ENCODE measurements at regions not wholly inside any gene's neighbourhood (a gene's known extent, or its start where the extent isn't known, plus 50 kb on each side); places are given as distances from the start of the nearest gene placed in this dataset.

DNA sequence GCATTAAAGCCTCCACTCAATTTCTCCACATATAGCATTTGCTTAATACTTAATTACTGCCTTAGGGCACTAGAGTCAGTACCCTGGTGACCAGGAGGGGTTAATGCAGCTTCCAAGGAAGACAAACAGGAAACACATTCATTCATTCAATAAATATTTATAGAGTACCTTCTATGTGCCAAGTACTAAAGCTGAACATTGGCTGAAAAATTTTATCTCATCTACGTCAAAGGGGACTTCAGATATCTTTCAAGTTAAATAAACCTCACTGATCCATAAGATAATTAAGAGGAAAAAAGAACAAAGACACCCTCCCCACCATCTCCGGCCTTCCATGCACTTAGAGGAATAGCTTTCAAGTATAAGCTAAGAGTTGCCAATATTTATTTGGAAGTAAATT lies 156.9 kb upstream of the PRICKLE2 start:
- ChIA-PET POLR2A (no interaction called here), CTCF (interaction anchor here (0.7 to 1.1 kb wide), 3 partner anchors 12 to 351 kb away, joined by 3 to 4 read pairs (median 3); no protein-coding TSS in a partner anchor)
- Mint-ChIP-seq H3K27me3 (no peaks in the 10 kb centered on the region), H3K9me3 (no peaks in the 10 kb centered on the region), H3K27ac (no peak overlapping the region), H3K36me3 (ENCODE audit: low read depth) (no peaks in the 10 kb centered on the region), H3K4me1 (ENCODE audit: low read depth) (no peaks in the 10 kb centered on the region), H3K4me3 (no peak overlapping the region)
- DNase-seq (no peak), ATAC-seq (no peak)
- intact Hi-C loops (cut with micrococcal nuclease) = no loop called here
- TF ChIP-seq, protein P1, sequence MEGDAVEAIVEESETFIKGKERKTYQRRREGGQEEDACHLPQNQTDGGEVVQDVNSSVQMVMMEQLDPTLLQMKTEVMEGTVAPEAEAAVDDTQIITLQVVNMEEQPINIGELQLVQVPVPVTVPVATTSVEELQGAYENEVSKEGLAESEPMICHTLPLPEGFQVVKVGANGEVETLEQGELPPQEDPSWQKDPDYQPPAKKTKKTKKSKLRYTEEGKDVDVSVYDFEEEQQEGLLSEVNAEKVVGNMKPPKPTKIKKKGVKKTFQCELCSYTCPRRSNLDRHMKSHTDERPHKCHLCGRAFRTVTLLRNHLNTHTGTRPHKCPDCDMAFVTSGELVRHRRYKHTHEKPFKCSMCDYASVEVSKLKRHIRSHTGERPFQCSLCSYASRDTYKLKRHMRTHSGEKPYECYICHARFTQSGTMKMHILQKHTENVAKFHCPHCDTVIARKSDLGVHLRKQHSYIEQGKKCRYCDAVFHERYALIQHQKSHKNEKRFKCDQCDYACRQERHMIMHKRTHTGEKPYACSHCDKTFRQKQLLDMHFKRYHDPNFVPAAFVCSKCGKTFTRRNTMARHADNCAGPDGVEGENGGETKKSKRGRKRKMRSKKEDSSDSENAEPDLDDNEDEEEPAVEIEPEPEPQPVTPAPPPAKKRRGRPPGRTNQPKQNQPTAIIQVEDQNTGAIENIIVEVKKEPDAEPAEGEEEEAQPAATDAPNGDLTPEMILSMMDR (IDR thresholded peaks at IDR 0.05) = no peak

DNA sequence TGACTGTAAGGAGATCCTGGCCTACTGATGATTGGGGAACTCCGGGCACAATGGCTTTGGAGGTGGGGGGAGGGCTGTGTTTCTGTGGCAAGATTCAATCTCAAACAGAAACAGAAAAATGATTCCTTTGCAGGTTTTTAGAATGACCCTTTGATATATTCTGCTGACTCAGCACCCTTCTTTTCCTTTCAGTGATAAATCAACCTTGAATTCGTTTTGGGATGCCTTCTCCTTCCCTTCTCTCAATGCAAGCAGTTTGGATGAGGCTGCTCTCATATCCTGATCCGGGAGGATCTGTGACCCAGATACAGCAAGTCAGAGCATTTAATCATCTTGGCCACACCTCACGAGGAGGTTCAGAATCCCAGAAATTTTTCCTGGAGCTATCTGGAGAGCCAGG lies 156.1 kb upstream of the PRICKLE2 start:
- Mint-ChIP-seq H3K9me3 (no peaks in the 10 kb centered on the region), H3K4me1 (ENCODE audit: low read depth) (no peaks in the 10 kb centered on the region), H3K27ac (no peak overlapping the region), H3K27me3 (no peaks in the 10 kb centered on the region), H3K36me3 (ENCODE audit: low read depth) (no peaks in the 10 kb centered on the region), H3K4me3 (no peak overlapping the region)
- ChIA-PET CTCF (interaction anchor here (1.0 kb wide), 1 partner anchor 14 kb away, joined by 3 read pairs; no protein-coding TSS in a partner anchor), POLR2A (no interaction called here)
- DNase-seq = no peak
- TF ChIP-seq, protein P1 (IDR thresholded peaks at IDR 0.05) = no peak
- no peak for ATAC-seq
- intact Hi-C loops (cut with micrococcal nuclease) = no loop called here

DNA sequence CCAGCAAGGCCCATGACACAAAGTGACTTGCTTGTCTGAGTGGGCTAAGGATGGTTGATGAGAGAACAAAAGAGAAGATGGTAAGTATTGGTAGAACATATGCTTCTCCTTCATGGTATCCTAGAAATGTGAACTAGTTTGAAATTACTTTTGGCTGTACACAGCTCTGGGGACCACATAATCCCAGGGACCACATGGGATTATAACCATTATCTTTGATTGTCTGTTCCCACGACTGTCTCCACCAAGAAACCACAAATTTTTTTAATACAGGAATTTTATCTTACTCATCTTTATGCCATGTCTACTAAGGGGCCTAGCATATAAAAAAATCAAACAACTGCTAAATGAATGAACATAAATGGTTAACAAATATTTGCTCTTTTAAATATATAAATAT lies 155.3 kb upstream of the PRICKLE2 start:
- Mint-ChIP-seq H3K27ac (no peak overlapping the region), H3K36me3 (ENCODE audit: low read depth) (no peaks in the 10 kb centered on the region), H3K9me3 (peaks cover 1% of the 10 kb centered on the region), H3K4me3 (no peak overlapping the region), H3K4me1 (ENCODE audit: low read depth) (no peaks in the 10 kb centered on the region), H3K27me3 (no peaks in the 10 kb centered on the region)
- TF ChIP-seq, protein P1 (IDR thresholded peaks at IDR 0.05) = no peak
- intact Hi-C loops (cut with micrococcal nuclease) = no loop called here
- CTCF ChIA-PET = no interaction called here
- DNase-seq = no peak
- POLR2A ChIA-PET = no interaction called here
- ATAC-seq = no peak

DNA sequence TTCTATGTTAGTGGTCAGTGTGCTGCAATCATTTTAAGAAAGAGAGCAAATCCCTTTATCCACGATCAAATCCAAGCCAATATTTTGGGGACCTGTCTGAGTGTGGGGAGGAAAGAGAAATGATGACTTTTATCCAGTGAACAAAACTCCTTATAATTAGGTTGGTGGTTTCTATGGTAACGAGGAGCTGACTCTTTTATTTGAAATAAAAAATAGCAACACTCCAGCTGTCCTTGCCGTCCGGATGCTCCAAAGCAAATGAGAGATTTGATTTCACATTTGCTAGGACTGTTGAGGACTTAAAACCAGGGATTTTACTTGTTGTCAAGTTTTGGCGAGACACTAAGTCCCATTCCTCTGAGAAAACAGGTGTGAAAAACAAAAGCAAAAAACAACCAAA lies 154.0 kb upstream of the PRICKLE2 start:
- peaks cover 2% of the 10 kb centered on the region for H3K9me3 Mint-ChIP-seq
- CTCF ChIA-PET = no interaction called here
- TF ChIP-seq, protein P1 (IDR thresholded peaks at IDR 0.05) = no peak
- POLR2A ChIA-PET = no interaction called here
- intact Hi-C loops (cut with micrococcal nuclease) = no loop called here
- no peak overlapping the region for H3K4me3 Mint-ChIP-seq
- no peaks in the 10 kb centered on the region for H3K4me1 Mint-ChIP-seq (ENCODE audit: low read depth)
- H3K36me3 Mint-ChIP-seq (ENCODE audit: low read depth) = no peaks in the 10 kb centered on the region
- DNase-seq (no peak), ATAC-seq (no peak)
- H3K27ac Mint-ChIP-seq = no peak overlapping the region
- H3K27me3 Mint-ChIP-seq = no peaks in the 10 kb centered on the region

DNA sequence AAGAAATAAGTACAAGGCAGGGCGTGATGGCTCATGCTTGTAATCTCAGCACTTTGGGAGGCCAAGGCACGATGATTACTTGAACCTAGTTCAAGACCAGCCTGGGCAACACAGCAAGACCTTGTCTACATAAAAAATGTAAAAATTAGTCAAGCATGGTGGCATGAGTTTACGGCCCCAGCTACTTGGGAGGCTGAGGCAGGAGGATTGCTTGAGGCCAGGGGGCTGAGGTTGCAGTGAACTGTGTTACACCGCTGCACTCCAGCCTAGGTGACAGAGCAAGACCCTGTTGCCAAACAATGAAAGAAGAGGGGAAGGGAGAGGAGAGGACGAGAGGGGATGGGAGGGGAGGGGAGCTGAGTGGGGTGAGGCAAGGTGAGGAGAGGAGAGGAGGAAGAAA lies 152.7 kb upstream of the PRICKLE2 start:
- ATAC-seq (no peak), DNase-seq (no peak)
- Mint-ChIP-seq H3K27me3 (no peaks in the 10 kb centered on the region), H3K4me3 (no peak overlapping the region), H3K27ac (no peak overlapping the region), H3K36me3 (ENCODE audit: low read depth) (no peaks in the 10 kb centered on the region), H3K4me1 (ENCODE audit: low read depth) (no peaks in the 10 kb centered on the region), H3K9me3 (peaks cover 2% of the 10 kb centered on the region)
- TF ChIP-seq, protein P1 (IDR thresholded peaks at IDR 0.05) = no peak
- ChIA-PET POLR2A (no interaction called here), CTCF (no interaction called here)
- intact Hi-C loops (cut with micrococcal nuclease) = no loop called here
